22Rv1 (cell line): ENCODE measurements at regions not wholly inside any gene's neighbourhood (a gene's known extent, or its start where the extent isn't known, plus 50 kb on each side); places are given as distances from the start of the nearest gene placed in this dataset.

Experiments used
- ZFX ChIP-seq: fragments of 450-650 bp; IDR thresholded peaks from 2 replicates; pipeline ENCODE4 v1.6.1; 2017; ENCODE audit warnings: antibody characterized with exemption, borderline replicate concordance
- TF ChIP-seq, protein P1 (sequence below): fragments of 450-650 bp; IDR thresholded peaks from 2 replicates; pipeline ENCODE4 v1.5.1; 2017; ENCODE audit warnings: mild to moderate bottlenecking

GRCh38 chr3:87161013-87161412, 66.1 kb upstream of the CHMP2B start:
- TF ChIP-seq, protein P1, sequence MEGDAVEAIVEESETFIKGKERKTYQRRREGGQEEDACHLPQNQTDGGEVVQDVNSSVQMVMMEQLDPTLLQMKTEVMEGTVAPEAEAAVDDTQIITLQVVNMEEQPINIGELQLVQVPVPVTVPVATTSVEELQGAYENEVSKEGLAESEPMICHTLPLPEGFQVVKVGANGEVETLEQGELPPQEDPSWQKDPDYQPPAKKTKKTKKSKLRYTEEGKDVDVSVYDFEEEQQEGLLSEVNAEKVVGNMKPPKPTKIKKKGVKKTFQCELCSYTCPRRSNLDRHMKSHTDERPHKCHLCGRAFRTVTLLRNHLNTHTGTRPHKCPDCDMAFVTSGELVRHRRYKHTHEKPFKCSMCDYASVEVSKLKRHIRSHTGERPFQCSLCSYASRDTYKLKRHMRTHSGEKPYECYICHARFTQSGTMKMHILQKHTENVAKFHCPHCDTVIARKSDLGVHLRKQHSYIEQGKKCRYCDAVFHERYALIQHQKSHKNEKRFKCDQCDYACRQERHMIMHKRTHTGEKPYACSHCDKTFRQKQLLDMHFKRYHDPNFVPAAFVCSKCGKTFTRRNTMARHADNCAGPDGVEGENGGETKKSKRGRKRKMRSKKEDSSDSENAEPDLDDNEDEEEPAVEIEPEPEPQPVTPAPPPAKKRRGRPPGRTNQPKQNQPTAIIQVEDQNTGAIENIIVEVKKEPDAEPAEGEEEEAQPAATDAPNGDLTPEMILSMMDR: no peak
- no peak for TF ChIP-seq ZFX
